Upper lobe of left lung (tissue), 4 donors: ENCODE measurements at regions not wholly inside any gene's neighbourhood (a gene's known extent, or its start where the extent isn't known, plus 50 kb on each side); places are given as distances from the start of the nearest gene placed in this dataset.

Experiments
- CTCF ChIP-seq, 6 experiments: fragments of 450-650 bp in 4 of 6; fragments of 200-600 bp in 2 of 6; sonication (generic) in 2 of 6; IDR thresholded peaks; one replicate each; pipeline ENCODE4 v1.5.1; 2016 to 2019; ENCODE audit warnings: antibody characterized with exemption in 6 of 6
- POLR2A ChIP-seq, 4 donors: fragments of 450-650 bp; IDR thresholded peaks; one replicate each; pipeline ENCODE4 v1.5.1; 2016 to 2017; ENCODE audit warnings: antibody characterized with exemption in 4 of 4, mild to moderate bottlenecking in 2 of 4
- POLR2AphosphoS5 ChIP-seq, 2 donors: sonication (generic); formaldehyde crosslinking; IDR thresholded peaks; one replicate each; pipeline ENCODE4 v1.5.1; 2017; ENCODE audit warnings: antibody characterized with exemption in 2 of 2

- no peak for TF ChIP-seq CTCF (IDR thresholded peaks at IDR 0.05)
- no peak for TF ChIP-seq POLR2AphosphoS5 (IDR thresholded peaks at IDR 0.05)
- no peak for TF ChIP-seq POLR2A (IDR thresholded peaks at IDR 0.05)
These were observed 111.5 kb upstream of the IGLL5 start for GRCh38 chr22:22776121-22776520.
